KOPT-K1 (cell line): ENCODE measurements at regions not wholly inside any gene's neighbourhood (a gene's known extent, or its start where the extent isn't known, plus 50 kb on each side); places are given as distances from the start of the nearest gene placed in this dataset.

Source experiments
- H3K27ac ChIP-seq: fragments of 200-600 bp; sonication (generic); 2 replicates; pipeline ENCODE4 v1.5.1; 2016; ENCODE audit warnings: antibody characterized with exemption, mild to moderate bottlenecking, low read depth, low read length; ENCODE audit not compliant: poor library complexity, severe bottlenecking
- H3K36me3 ChIP-seq: fragments of 200-600 bp; sonication (generic); 2 replicates; pipeline ENCODE4 v1.5.1; 2017; ENCODE audit warnings: antibody characterized with exemption, mild to moderate bottlenecking, low read length, moderate library complexity; ENCODE audit not compliant: insufficient read depth
- H3K9me3 ChIP-seq: fragments of 200-600 bp; sonication (generic); 2 replicates; pipeline ENCODE4 v1.5.1; 2017; ENCODE audit warnings: antibody characterized with exemption, low read length, mild to moderate bottlenecking; ENCODE audit not compliant: insufficient read depth, poor library complexity, severe bottlenecking

- H3K27ac ChIP-seq, result no peak overlapping the region
These were observed 830.5 kb downstream of the PDHA2 start for GRCh38 chr4:96670381-96670780.

GRCh38 chr4:96675416-96675815, 835.5 kb downstream of the PDHA2 start:
- no peaks in the 10 kb centered on the region for H3K9me3 ChIP-seq
- H3K36me3 ChIP-seq, result no peaks in the 10 kb centered on the region
- no peak overlapping the region for H3K27ac ChIP-seq

More at GRCh38 chr4:96670381-96670780, 830.5 kb downstream of the PDHA2 start:
- H3K9me3 ChIP-seq, result no peaks in the 10 kb centered on the region
- no peaks in the 10 kb centered on the region for H3K36me3 ChIP-seq

- no peak overlapping the region for H3K27ac ChIP-seq
- H3K9me3 ChIP-seq, result no peaks in the 10 kb centered on the region
- no peaks in the 10 kb centered on the region for H3K36me3 ChIP-seq
These were observed 836.0 kb downstream of the PDHA2 start for GRCh38 chr4:96675896-96676295.

GRCh38 chr4:96676754-96677435, 837.0 kb downstream of the PDHA2 start:
- no peak overlapping the region for H3K27ac ChIP-seq
- H3K9me3 ChIP-seq, result no peaks in the 10 kb centered on the region
- no peaks in the 10 kb centered on the region for H3K36me3 ChIP-seq

- H3K27ac ChIP-seq, result no peak overlapping the region
- H3K9me3 ChIP-seq, result no peaks in the 10 kb centered on the region
- H3K36me3 ChIP-seq, result no peaks in the 10 kb centered on the region
These were observed 837.6 kb downstream of the PDHA2 start for GRCh38 chr4:96677499-96677898.

- H3K9me3 ChIP-seq, result no peaks in the 10 kb centered on the region
- no peaks in the 10 kb centered on the region for H3K36me3 ChIP-seq
- no peak overlapping the region for H3K27ac ChIP-seq
These were observed 841.3 kb downstream of the PDHA2 start for GRCh38 chr4:96681218-96681617.

DNA sequence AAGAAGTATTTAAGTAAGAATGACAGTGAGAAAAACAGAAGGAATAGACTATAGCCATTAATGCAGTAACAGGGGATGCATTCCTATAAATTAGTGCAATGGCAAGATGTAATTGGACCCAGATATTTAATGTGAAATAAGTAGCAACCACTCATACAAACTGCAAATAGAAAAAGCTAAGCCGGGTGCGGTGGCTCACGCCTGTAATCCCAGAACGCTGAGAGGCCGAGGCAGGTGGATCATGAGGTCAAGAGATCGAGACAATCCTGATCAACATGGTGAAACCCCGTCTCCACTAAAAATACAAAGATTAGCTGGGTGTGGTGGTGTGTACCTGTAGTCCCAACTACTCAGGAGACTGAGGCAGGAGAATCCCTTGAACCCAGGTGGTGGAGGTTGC, 845.8 kb downstream of the PDHA2 start:
- Histone ChIP-seq H3K9me3 (no peaks in the 10 kb centered on the region), H3K36me3 (no peaks in the 10 kb centered on the region)

DNA sequence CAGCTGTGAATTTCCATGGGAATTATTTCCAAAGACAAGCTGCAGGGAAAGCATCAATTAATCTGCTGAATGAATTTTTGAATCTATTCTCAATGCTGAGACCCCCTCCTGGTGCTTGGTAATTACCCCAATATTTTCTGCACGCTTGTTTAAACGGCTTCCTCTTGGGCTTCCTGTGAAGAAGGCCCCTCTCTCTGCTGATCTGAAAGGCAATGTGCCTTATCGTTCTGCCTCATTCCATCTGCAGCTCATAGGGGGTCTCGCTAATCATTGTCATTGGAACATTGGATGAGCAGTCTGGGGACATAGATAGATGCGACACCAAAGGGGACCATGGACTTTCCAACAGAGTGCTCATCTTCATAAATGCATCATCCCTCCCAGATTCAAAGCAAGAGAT, 851.6 kb downstream of the PDHA2 start:
- Histone ChIP-seq H3K36me3 (no peaks in the 10 kb centered on the region), H3K9me3 (no peaks in the 10 kb centered on the region), H3K27ac (no peak overlapping the region)

More for the DNA sequence above, 845.8 kb downstream of the PDHA2 start:
- H3K27ac ChIP-seq, result no peak overlapping the region

DNA sequence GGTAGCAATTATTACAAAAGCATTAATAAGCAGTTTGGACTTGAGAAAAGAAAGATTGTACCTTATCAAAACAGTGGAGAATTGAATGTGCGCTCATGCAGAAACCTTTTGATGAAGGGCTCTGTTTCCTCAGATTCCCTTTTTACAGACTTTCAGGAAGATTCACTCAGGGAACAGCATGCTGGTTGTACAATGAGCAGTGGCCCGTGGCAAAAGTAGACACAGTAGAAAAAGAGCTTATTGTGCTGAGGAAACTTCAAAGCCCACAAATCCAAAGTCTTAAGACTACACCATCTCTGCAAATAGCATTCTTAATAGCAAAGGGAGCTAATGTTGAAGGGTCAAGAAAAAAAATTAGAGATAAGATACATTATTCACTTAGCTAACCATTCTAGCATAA, 858.9 kb downstream of the PDHA2 start:
- Histone ChIP-seq H3K9me3 (no peaks in the 10 kb centered on the region), H3K36me3 (no peaks in the 10 kb centered on the region), H3K27ac (no peak overlapping the region)

DNA sequence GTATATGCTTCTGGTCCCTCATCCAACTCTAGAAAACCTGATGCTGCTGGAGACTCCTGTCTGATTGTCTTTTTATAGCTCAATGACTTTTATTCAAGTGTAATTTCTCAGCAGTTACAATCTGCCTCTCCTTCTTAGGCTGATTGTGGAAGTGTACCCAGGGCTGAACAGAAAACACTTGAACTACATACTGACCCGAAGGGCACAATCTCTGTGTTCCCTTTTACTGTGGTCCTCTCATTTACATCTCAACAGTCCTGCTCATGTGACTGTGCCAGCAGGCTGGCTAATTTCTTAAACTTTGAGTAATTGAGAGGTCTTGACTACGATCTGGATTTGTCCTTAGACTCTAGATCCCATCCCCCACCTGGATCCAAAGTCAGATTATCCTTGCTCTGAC, 863.4 kb downstream of the PDHA2 start:
- no peaks in the 10 kb centered on the region for H3K36me3 ChIP-seq
- no peak overlapping the region for H3K27ac ChIP-seq
- H3K9me3 ChIP-seq, result no peaks in the 10 kb centered on the region

DNA sequence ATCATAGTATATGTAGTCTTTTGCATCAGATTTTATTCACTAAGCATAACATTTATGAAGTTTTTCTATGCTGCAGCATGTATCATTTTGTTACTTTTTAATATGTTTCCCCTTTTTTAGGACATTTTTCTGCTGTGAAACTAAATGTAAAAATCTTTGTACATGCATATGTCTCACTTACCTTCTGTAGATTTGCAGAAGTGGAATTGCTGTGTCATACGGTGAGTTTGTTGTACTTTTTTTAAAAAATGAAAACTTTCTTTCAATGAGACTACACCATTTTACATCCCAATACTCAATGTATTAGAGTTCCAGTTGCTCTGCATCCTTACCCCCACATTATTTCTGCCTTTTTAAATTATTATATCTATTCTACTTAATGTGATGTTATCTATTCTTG, 868.9 kb downstream of the PDHA2 start:
- no peak overlapping the region for H3K27ac ChIP-seq
- no peaks in the 10 kb centered on the region for H3K36me3 ChIP-seq
- no peaks in the 10 kb centered on the region for H3K9me3 ChIP-seq

- H3K9me3 ChIP-seq, result no peaks in the 10 kb centered on the region
- H3K36me3 ChIP-seq, result no peaks in the 10 kb centered on the region
- H3K27ac ChIP-seq, result no peak overlapping the region
These were observed 873.5 kb downstream of the PDHA2 start for GRCh38 chr4:96713271-96713850.

- Histone ChIP-seq H3K9me3 (peaks cover 6% of the 10 kb centered on the region), H3K27ac (no peak overlapping the region), H3K36me3 (no peaks in the 10 kb centered on the region)
These were observed 889.7 kb downstream of the PDHA2 start for GRCh38 chr4:96729641-96730040.

- Histone ChIP-seq H3K27ac (no peak overlapping the region), H3K36me3 (no peaks in the 10 kb centered on the region), H3K9me3 (peaks cover 6% of the 10 kb centered on the region)
These were observed 890.5 kb downstream of the PDHA2 start for GRCh38 chr4:96730432-96730831.

DNA sequence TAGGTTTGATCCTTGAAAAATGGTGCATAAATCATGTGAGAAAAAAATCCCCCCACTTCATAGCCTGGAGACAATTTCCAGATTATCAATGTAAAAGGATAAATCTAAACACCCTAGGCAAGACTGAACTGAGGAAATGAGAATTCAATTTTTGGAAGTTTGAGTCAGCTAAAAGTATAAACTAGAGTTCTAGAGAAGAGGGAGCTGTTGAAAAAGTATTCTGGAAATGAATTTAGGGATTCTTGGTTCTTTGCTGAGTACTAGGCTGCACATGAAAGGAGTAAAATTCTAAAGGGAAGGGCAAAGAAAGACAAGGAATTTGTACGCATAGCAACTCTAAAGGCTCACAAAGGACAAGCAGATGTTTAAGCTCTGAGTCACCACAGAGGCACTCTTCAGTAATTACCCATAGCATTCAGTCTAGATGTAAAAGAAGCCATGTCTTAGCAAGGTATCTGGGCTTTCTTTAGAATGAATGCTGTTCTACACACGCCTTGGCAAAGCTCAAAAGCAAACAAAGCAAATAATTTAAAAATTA, 896.5 kb downstream of the PDHA2 start:
- Histone ChIP-seq H3K9me3 (peaks cover 6% of the 10 kb centered on the region), H3K36me3 (no peaks in the 10 kb centered on the region), H3K27ac (no peak overlapping the region)

GRCh38 chr4:96739101-96739500, 899.2 kb downstream of the PDHA2 start:
- Histone ChIP-seq H3K9me3 (no peaks in the 10 kb centered on the region), H3K27ac (no peak overlapping the region)

More at GRCh38 chr4:96739101-96739500, 899.2 kb downstream of the PDHA2 start:
- H3K36me3 ChIP-seq, result no peaks in the 10 kb centered on the region
